Right lobe of liver (tissue), 4 donors: ENCODE measurements at regions not wholly inside any gene's neighbourhood (a gene's known extent, or its start where the extent isn't known, plus 50 kb on each side); places are given as distances from the start of the nearest gene placed in this dataset.

Experiments used
- CTCF ChIP-seq, 4 donors: fragments of 200-600 bp in 3 of 4; fragments of 450-650 bp in 1 of 4; IDR thresholded peaks; one replicate each; pipeline versions ENCODE4 v1.5.1 to v1.8.0; 2016 to 2022; ENCODE audit warnings: antibody characterized with exemption in 4 of 4, mild to moderate bottlenecking in 2 of 4
- POLR2A ChIP-seq: fragments of 450-650 bp; IDR thresholded peaks from one replicate; pipeline ENCODE4 v1.6.1; 2017; ENCODE audit warnings: antibody characterized with exemption, mild to moderate bottlenecking
- donor health status: DM: no; HTN: no; CAD: no.
- donor health status: DM: no; HTN: no; CAD: no.
- donor health status: DM: no; HTN: yes; CAD: no.

GRCh38 chr5:3167473-3167872 is 416.0 kb upstream of the IRX2 start:
- TF ChIP-seq POLR2A, result no peak
- TF ChIP-seq CTCF (IDR thresholded peaks at IDR 0.05), result no peak
